HG02870 (cell line): ENCODE measurements at regions not wholly inside any gene's neighbourhood (a gene's known extent, or its start where the extent isn't known, plus 50 kb on each side); places are given as distances from the start of the nearest gene placed in this dataset.

Source experiments
- ATAC-seq: cut with Tn5 transposase; IDR thresholded peaks from one replicate; pipeline ENCODE4 v1.9.1; 2021; ENCODE audit warnings: mild to moderate bottlenecking, moderate library complexity; ENCODE audit not compliant: unreplicated experiment

DNA sequence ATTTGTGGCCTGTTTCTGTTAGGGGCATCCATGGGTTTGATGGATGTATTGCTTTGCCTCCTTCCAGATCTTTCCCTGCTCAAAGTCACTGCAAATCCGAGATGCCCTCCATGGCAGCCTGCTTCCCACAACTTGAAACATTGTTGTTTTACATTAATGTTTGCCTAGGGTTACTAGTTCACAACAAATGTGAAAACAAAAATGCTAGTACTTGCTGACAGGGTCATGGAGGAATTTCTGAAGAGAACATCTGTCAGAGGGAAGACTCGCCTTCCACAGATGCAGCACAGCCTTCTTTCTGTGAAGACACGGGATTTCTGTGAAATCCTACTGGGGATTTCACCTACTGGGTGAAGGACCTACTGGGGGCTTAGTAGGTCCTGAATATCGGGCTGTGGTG, 260.0 kb upstream of the FN1 start:
- ATAC-seq, result no peak

DNA sequence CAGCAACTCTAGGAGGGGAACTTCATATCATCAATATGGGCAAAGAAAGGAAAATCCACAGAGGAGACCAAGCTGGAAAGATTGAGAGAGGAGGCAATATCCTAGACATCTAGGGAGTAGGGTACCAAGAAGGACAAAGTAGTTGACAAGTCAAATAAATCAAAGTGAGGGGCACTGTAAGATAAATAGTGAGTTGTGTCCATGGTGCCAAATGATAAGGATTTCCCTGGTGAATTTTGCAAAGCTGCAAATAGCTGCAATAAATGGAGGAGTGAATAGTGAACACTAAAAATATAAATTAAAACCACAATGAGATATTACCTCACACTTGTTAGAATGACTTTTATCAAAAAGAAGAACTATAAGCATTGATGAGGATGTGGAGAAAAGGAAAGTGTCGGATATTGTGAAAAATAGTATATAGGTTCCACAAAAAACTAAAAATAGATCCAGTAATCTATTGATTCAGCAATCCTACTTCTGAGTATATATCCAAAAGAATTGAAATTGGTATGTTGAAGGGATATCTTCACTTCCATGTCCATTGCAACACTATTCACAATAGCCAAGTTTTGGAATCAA, 258.2 kb upstream of the FN1 start:
- ATAC-seq, result no peak

DNA sequence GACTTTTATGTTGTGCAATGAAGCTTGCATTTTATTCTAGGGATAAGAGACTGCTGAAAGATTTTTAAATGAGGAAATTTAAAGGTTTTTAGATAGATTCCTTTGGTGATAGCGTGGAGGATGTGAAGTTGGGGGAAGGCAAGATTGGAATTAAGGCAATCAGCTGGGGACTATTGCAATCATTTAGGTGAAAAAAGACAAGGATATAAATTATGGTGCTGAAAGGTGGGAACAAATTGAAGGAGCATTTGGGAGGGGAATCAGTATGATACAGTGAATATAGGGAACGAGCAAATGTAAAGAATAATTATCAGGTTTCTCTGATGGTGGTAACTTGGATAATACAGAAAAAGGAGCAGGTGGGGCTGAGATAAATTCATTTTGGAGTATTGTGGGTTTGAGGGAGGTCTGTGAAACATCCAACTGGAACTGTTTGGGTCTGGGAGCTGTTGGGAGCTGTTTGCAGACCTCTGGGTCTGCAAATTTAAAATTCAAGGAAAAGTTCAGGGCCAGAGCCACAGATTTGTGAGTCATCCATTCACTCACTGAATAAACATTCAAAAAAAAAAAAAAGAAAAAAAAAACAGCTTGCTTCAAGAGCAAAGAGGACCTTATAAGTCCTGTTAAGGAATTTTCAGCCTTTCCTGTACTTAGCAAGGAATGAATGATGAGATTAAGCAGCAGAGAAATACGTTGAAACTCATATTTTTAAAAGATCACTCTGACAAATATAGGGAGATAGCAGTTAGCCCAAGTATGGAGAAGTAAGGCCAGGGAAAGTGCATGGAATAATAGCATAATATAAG, 257.5 kb upstream of the FN1 start:
- ATAC-seq, result no peak

DNA sequence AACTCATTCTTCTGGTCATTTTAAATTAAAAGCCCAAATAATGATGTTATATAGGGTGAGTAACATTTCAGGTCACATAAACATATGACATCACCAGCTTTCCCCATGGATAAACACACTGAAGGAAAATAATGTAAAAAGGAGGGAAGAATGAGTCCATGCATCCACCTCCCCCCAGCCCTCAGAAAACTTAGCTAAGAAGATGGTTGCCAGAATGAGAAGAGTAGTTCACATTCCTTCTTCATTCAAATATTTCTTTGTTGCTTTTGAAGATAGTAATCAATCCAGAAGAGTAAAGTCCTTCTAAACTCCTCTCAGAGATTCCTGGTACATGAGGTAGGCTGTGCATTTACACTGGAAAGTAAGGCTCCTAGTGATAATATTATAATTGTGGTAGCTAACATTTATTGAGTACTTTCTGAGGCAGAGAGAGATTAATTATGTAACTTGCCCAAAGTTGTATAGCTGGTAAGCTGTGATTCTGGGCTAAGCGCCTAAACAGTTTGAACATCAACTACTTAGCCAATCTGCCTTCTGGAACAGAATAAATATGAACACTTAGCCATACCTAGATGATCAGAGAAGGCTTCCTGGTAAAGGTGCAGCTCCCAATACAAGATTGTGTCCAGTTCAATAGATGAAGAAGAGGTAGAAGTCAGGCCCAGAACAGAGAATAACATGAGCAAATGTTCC, 256.7 kb upstream of the FN1 start:
- ATAC-seq, result no peak

DNA sequence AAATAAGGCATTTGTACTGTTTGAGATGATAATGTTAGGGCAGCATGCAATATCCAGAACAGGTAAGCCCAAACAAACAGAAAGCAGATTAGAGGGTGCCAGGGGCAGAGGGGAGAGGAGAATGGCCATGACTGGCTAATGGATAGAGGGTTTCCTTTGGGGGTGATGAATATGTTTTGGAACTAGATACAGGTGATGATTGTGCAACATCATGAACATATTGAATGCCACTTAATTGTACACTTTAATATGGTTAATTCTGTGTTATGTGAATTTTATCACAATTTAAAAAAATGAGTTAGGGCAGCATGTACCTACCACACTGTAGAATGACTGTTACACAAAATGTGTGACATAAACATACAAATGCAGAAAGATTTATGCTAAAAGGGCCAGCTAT, 255.5 kb upstream of the FN1 start:
- no peak for ATAC-seq

DNA sequence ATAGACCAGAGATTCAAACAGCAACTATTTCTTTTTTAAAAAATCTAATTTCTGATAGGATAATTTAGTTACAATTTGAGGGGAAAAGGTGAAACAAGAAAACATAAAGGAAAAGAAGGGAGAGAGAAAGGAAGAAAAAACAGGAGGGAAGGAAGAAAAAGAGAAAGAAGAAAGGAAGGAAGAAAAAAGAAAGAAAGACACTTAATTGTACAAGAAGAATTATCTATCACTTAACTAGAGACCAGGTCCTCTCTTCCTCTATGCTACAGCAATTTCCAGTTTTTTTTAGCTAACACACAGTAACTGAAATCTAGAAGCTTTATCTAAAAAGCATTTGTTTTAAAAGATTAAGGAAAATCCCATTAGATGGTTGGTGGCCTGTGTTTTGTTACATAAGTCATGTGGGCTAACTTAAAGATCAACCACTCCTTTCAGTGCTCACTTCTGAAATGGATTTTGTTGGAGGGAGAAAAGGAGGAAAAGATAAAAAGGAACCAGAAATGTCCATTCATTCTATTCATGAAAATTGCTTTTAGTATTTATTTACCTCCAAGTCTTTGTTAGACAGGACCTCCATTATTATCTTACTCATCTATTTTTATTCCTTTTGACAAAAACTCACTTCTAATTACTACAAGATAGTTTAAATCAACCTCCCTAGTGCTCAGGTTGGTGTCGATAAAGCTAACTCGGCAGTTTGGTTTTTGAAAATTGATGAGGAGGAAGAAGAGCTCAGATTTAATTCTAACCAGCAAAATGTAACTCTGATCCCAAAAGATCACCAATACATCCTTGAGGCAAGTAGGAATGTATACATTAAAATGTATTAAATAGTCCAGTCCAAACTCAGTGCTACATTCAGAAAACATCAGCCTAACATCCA, 251.5 kb upstream of the FN1 start:
- no peak for ATAC-seq

DNA sequence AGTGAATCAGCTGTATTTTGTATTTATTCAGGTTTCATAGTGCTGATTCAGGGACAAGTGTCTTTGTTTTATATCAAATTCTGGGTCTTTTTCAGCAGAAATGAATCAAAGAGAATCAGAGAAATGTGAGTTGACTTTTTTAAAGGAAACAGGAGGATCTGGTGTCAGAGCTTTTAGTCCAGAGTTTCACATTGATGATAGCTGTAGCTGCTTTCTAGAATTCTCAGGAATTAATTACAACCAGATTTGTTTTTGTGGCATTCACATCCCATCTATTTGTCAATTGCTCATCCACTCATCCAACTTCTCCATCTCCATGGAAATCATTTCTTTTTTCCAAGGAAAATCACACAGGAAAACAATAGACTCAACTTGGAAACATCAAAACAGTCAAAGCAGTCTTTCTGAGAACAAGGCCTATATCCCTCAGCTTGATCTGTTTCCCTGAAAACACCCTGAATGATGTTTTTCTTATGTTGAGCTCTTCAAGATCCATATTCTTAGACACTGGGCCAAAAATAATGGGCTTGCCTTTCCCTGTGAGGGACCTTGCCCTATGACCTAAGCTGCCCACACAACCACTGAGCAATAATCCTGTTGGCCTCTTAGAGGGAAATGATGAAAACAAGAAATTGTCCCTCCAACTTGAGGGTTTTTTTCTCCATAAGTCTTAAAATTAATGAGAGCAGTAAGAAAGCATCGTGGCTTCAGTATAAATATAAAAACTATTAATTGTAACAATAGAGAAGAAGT, 249.5 kb upstream of the FN1 start:
- no peak for ATAC-seq

DNA sequence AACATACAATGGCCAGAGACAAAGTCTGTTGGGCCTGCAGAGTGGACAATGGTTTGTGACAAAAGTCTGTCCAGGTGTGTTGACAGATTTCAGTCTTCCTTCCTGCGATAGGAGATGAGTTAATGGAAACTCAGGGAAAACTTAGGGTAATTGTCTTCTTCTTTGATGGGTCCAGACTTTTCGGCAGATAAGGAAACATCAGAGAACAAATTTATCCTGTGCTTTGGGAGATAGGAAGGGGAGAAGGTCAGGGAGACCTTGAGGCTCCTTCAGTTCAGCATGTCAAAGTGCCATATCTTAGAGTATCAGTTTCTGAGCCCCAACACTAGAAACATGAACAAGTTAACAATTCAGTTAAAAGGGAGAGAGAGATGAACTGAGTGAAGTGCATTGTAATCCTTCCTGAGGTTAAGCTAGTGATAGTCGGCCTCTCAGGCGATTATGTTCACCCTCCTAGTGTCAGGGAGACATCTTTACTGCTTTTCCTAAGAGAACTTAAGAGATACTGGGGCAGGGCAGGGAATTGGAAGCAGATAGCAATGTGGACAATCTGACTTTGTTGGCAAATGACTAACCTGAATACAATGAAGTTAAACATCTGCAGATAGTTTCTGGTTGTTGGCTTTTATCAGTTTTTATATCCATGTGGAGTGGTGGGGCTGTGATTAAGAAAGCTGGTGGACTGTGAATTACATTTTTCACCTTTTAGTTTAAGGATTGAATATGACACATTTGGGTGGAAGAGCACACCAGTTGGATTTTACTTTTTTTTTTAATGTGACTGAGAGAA, 248.8 kb upstream of the FN1 start:
- ATAC-seq, result no peak

DNA sequence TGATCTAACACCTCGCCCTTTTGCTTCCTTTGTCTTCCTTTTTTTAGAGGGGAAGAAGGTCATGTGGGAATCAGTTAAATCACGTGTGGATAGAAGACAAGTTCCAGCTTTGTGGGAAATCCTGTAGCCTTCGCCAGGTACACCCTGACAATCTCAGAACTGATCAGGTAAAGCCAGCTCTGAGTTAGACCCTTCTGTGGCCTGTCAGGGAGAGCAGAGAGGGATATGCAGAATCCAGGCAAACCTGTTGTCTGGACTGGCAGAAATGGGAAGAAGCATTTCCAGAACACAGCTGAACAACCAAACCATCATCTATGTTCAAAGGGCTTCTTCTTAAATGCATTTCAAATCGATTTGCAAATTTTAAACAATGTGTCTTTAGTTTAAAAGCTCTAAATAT, 247.4 kb upstream of the FN1 start:
- no peak for ATAC-seq

DNA sequence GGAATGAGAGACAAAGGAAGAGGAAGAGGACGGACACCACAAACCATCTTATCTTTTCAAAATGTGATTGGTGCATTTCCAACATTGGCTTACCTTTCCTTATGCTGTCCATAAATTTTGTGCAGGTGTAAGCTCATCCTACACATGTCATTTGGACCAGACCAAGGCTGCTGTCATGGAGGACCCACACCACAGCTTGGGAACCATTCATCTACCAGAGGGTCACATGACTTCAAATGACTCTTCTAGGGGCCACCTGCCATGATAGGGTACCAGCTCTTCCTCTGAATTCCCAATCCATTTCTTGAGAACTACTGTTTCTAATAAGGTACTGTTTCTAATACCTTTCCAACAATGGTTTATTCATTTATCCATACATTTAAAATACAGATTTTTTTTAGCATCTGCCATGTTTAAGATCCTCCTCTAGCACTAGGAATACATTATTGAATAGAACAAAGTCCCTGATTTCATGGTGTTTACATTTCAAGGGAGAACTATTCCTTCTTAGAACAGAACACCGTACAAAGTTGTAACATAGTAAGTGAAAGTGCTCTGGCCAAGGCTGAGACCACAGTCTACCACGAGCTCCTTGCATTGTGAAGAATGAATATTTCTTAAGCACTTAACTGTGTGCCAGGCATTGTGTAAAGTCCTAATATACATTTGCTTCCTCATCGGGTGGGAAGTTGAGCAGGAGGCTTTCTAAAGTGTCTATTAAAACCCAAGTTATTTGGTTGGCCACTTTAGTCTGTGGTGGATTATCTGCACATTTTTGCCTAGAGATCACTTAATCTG, 246.1 kb upstream of the FN1 start:
- ATAC-seq, result no peak

DNA sequence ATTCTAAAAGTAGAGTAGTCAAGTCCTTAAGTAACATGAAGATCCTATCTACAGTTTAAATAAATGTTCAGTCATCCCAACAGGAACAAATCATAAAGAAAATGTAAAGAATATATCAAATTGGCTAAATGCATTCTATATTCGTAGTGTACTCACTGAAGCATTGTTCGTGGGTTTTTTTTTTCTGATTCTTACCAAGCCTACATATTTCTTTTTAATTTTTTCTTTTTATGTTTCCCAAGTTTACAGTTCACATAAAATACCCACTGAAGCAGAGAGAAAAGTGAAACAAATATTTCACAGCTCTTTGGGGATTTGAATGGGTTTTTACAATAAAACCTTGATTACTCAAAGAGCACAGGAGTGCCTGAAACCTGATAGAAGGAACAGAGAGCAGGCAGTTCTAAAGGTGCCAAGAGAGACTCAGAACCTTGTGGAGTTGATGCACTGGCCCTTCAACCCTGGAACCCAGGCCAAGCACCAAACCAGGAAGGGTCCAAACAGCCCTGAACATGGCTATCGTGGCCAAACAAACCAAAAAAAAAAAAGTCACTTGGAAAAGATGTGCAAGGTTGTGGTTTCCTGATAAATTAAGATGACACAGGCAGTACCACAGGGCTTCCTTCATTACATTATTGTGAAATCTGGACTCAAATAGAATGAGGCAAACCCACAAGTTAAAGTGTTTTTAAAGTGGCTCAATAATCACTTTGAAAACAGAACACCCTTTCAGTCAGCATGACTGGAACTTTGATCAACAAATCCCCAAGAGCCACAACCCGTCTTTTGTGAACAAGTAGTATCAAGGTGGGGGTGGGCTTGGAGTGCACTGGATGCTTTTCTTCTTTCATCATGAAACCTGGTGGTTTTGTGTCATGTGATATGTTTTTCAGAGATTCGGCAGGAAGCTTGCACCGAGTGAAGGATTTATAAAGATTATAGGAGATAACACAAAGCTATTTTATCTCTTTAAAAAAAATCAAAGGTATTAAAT, 245.0 kb upstream of the FN1 start:
- no peak for ATAC-seq

DNA sequence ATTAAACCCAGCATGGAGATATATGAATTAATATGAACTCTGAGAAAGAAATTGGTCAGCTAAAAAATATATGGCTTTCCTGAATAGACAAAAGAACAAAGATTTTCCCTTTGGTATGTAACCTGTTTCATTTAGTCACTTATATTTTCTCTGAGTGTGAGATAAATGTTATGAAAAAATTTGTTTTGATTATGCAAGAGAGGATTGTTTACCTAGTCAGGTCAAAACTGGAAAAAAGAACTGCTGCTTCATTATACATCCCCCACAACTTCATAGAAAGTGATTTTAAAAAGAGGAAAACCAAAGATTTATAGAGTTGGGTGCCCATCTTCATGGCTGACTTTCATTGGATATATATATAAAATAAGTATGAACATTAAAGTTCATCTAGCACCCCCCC, 242.2 kb upstream of the FN1 start:
- ATAC-seq, result no peak

DNA sequence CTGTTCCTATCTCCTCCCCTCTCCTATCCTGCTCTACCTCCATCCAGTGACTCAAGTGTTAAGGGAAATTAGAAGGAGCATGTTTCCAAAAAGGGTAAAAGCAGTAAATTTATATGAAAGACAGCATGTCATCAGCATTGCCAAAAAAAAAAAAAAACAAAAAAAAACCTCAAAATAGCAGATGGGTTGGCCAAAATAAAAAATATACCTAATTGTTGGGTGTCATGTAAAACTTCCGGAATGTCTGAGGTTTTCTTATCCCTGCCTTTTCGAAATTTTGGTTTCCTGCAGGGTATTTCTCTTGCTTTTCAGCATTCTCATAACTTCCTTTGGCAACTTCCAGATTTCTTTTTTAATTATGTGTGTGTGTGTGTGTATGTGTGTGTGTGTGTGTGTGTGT, 241.6 kb upstream of the FN1 start:
- no peak for ATAC-seq

DNA sequence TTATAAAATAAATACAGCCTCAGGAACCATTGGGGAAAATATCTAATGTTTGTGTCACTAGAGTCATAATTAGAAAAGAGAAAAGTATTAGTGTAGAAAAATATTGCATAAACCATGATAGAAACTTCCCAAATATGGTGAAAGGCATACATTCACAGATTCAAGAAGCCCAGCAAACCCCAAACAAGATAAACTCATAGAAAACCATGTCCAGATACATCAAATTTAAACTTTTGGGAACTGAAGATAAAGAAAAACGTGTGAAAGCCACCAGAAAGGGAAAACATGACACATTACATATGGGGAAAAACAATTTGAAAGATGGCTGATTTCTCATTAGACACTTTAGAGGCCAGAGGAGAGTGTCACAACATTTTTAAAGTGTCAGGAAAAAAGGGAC, 236.5 kb upstream of the FN1 start:
- ATAC-seq, result no peak

DNA sequence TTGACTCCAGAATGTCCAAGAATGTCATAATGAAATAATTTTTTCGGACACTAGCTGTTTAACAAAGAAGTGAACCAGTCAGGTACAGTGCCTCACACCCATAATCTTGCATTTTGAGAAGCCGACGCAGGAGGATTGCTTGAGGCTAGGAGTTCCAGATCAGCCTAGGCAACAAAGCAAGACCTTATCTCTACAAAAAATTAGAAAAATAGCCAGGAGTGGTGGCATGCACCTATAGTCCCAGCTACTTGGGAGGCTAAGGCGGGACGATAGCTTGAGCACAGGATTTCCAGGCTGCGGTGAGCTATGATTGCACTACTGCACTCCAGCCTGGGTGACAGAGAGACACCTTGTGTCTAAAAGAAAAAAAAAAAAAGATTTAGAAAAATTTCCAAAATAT, 235.8 kb upstream of the FN1 start:
- ATAC-seq, result no peak

DNA sequence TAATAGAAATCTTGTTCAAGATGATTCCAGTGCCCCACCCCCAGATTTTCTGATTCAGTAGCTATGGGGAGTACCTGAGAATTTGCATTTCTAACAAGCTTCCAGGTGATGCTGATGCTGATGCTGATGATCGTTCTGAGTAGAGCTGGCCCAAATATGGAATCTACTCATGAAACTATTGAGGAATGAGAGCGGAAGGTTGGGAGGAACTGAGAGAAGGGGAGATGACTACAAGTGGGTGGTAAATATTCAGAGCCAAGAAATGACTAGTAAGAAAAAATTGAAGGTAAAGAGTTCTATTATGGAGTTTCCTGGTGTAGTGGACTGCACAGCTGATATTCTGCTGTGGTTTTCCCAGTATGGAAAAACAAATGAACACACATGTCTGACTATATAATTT, 235.4 kb upstream of the FN1 start:
- ATAC-seq, result no peak

DNA sequence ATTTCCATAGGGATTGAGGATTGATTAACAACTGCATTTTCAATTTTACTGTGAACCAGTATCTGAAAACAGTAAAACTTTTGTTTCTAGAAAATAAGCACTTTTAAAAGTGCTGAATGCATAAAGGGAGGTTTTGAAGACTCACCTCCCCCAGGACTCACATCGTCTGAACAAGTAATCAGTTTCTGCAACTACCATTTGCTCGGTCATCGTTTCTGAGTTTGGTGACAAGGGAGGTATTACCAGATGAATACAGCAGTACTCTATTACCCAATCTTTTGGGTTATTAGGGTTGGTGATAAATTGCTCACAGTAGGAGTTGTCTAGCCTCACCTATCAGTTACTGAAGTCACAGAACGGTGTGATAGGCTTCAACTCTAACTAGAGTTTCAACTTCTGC, 234.5 kb upstream of the FN1 start:
- ATAC-seq, result no peak

DNA sequence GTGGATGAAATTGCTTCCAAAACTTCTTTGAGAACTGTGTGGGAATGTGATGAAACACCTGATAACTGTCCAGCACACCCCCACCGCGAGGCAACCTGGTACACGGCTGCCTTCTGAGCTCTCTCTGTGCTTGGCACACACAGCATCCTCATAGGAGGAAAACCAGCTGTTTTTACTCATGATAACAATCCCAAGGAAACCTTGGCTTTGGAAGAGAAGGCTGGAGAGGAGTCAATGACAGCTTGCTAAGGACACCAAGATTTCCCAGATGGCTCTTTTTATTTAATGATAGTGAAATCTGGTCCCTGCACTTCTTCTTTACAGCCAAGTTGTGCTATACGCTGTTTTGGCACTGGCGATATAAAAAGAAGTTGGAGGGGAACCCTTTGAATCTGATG, 232.5 kb upstream of the FN1 start:
- ATAC-seq, result no peak
